PC-3 (cell line): ENCODE measurements at regions not wholly inside any gene's neighbourhood (a gene's known extent, or its start where the extent isn't known, plus 50 kb on each side); places are given as distances from the start of the nearest gene placed in this dataset.

ENCODE experiments used
- ATAC-seq: fragments of 200-7000 bp; cut with Tn5 transposase; 2 replicates; pipeline ENCODE4 v1.9.1; 2020; ENCODE audit warnings: mild to moderate bottlenecking, moderate library complexity
- BruUV-seq: library from RNA; stranded (reverse); fragments of 400-500 nt; replicated peaks from 2 replicates; lab custom pipeline; 2021; lab: Mats Ljungman, UMichigan
- CTCF ChIA-PET: fragments of 300-600 bp; sonication (Branson Sonifier 250); formaldehyde crosslinking; loops from one replicate; lab custom pipeline; 2022; ENCODE audit warnings: antibody characterized with exemption; lab: Charles Lee
- POLR2A ChIA-PET: fragments of 300-600 bp; sonication (Branson Sonifier 250); formaldehyde crosslinking; loops from one replicate; lab custom pipeline; 2022; ENCODE audit warnings: antibody characterized with exemption; ENCODE audit not compliant: unreplicated experiment; lab: Charles Lee
- DNase-seq: peaks from one replicate; pipeline ENCODE4 v3.0.0-alpha.2; 2015
- H2AFZ ChIP-seq: fragments of 300-600 bp; sonication (generic); 2 replicates; pipeline ENCODE4 v1.6.0; 2016; ENCODE audit warnings: antibody characterized with exemption, low read length
- H3F3A ChIP-seq: fragments of 300-600 bp; sonication (generic); one replicate; pipeline ENCODE4 v1.6.0; 2017; ENCODE audit warnings: antibody characterized with exemption, low read length, control low read depth, mild to moderate bottlenecking; ENCODE audit not compliant: unreplicated experiment
- H3K27ac ChIP-seq: fragments of 300-600 bp; sonication (generic); 2 replicates; pipeline ENCODE4 v1.5.1; 2016; ENCODE audit warnings: mild to moderate bottlenecking, low read length
- H3K27me3 ChIP-seq: fragments of 300-600 bp; sonication (generic); 2 replicates; pipeline ENCODE4 v1.6.1; 2016; ENCODE audit warnings: low read length, mixed read lengths
- H3K36me3 ChIP-seq: fragments of 300-600 bp; sonication (generic); 2 replicates; pipeline ENCODE4 v1.6.1; 2016; ENCODE audit warnings: low read depth, mixed run types, low read length, mixed read lengths
- H3K4me1 ChIP-seq: fragments of 300-600 bp; sonication (generic); 2 replicates; pipeline ENCODE4 v1.5.1; 2016; ENCODE audit warnings: low read length; ENCODE audit not compliant: insufficient read depth
- H3K4me2 ChIP-seq: fragments of 300-600 bp; sonication (generic); 2 replicates; pipeline ENCODE4 v1.6.0; 2016; ENCODE audit warnings: low read length
- H3K4me3 ChIP-seq: fragments of 300-600 bp; sonication (generic); 2 replicates; pipeline ENCODE4 v1.5.1; 2016; ENCODE audit warnings: mild to moderate bottlenecking, low read length, mixed read lengths
- H3K79me2 ChIP-seq: fragments of 300-600 bp; sonication (generic); 2 replicates; pipeline ENCODE4 v1.6.1; 2017; ENCODE audit warnings: low read length, mixed read lengths
- H3K9ac ChIP-seq: fragments of 300-600 bp; sonication (generic); 2 replicates; pipeline ENCODE4 v1.6.0; 2016; ENCODE audit warnings: mild to moderate bottlenecking, low read length
- H3K9me2 ChIP-seq: fragments of 300-600 bp; sonication (generic); replicated peaks from 2 replicates; pipeline ENCODE4 v1.6.1; 2016; ENCODE audit warnings: mixed run types, low read length, mixed read lengths
- H3K9me3 ChIP-seq: fragments of 300-600 bp; sonication (generic); 2 replicates; pipeline ENCODE4 v1.6.1; 2016; ENCODE audit warnings: low read length, mixed read lengths
- H4K20me1 ChIP-seq: fragments of 300-600 bp; sonication (generic); 2 replicates; pipeline ENCODE4 v1.6.1; 2016; ENCODE audit warnings: low read length, mixed read lengths
- CTCF ChIP-seq: fragments of 300-600 bp; sonication (generic); conservative IDR thresholded peaks from 2 replicates; pipeline ENCODE4 v1.5.1; 2017; ENCODE audit warnings: antibody characterized with exemption, low read depth, mild to moderate bottlenecking, low read length
- EZH2 ChIP-seq: fragments of 300-600 bp; sonication (generic); IDR thresholded peaks from one replicate; pipeline ENCODE4 v1.6.1; 2017; ENCODE audit warnings: antibody characterized with exemption, mild to moderate bottlenecking, low read length; ENCODE audit not compliant: unreplicated experiment
- EZH2phosphoT487 ChIP-seq: fragments of 300-600 bp; sonication (generic); IDR thresholded peaks from 2 replicates; pipeline ENCODE4 v1.6.1; 2018; ENCODE audit warnings: mild to moderate bottlenecking, antibody characterized with exemption, low read length, borderline replicate concordance
- intact Hi-C: fragments of 100-400 bp; cut with micrococcal nuclease; formaldehyde crosslinking; loops from 2 replicates; pipeline ENCODE4 v1.9.0; 2023

DNA sequence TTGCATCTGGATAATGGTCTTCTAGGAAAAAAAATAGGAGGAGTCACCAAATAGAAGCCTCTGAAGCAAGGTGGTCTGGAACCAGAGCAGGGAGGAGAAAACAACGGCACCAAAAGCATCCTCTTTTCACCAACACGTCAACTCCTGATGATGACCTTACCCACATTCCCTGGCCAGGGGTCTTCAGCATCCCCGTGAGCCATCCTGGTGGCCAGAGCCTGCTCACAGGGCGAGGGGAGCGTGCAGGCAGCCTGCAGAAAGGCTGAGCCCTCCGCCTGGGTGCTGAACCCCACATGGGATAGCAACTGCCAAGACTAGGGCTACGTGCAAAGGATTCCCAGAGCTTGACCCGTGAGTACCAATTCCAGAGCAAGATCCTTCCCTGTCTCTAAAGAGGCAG is 191.0 kb downstream of the NDUFA10 start:
- no peak for DNase-seq
- ATAC-seq: no peak
- Histone ChIP-seq H3K4me1 (no peaks in the 10 kb centered on the region), H3K9ac (no peak overlapping the region), H3K27ac (no peak overlapping the region), H3K79me2 (no peaks in the 10 kb centered on the region), H4K20me1 (no peaks in the 10 kb centered on the region), H3K4me2 (no peak overlapping the region), H3K9me3 (no peaks in the 10 kb centered on the region), H3F3A (no peaks in the 10 kb centered on the region), H3K36me3 (no peaks in the 10 kb centered on the region), H3K9me2 (no peaks in the 10 kb centered on the region), H3K4me3 (no peak overlapping the region), H2AFZ (no peak overlapping the region), H3K27me3 (0 out of 2 replicates have a peak, but pooled peaks cover 4% of the 10 kb centered on the region)
- POLR2A ChIA-PET: no interaction called here
- CTCF ChIA-PET: no interaction called here
- TF ChIP-seq EZH2phosphoT487 (no peak), CTCF (no peak), EZH2 (no peak)
- intact Hi-C loops: no loop called here
- BruUV-seq: no TSS peak

GRCh38 chr2:239833269-239834109 is 191.7 kb downstream of the NDUFA10 start:
- no peaks in the 10 kb centered on the region for H3K9me3 ChIP-seq
- no peaks in the 10 kb centered on the region for H4K20me1 ChIP-seq
- H3K27ac ChIP-seq: no peak overlapping the region
- H3K9me2 ChIP-seq: no peaks in the 10 kb centered on the region
- H3K27me3 ChIP-seq: 0 out of 2 replicates have a peak, but pooled peaks cover 4% of the 10 kb centered on the region
- H3K36me3 ChIP-seq: no peaks in the 10 kb centered on the region
- BruUV-seq: no TSS peak
- intact Hi-C loops: no loop called here
- no peaks in the 10 kb centered on the region for H3F3A ChIP-seq
- no peak overlapping the region for H3K9ac ChIP-seq
- ATAC-seq (no peak), DNase-seq (no peak)
- POLR2A ChIA-PET: no interaction called here
- H3K79me2 ChIP-seq: no peaks in the 10 kb centered on the region
- H3K4me1 ChIP-seq: no peaks in the 10 kb centered on the region
- no peak overlapping the region for H3K4me3 ChIP-seq
- no peak overlapping the region for H3K4me2 ChIP-seq
- CTCF ChIA-PET: no interaction called here
- H2AFZ ChIP-seq: no peak overlapping the region
- TF ChIP-seq EZH2 (no peak), EZH2phosphoT487 (no peak), CTCF (no peak)
